ENCODE measurements at regions not wholly inside any gene's neighbourhood (a gene's known extent, or its start where the extent isn't known, plus 50 kb on each side); places are given as distances from the start of the nearest gene placed in this dataset.
"Not testable (repeated sequence)": the region's sequence is repeated elsewhere in the genome, so short reads cannot be mapped to it uniquely, and the experiment has no call there.

DNA sequence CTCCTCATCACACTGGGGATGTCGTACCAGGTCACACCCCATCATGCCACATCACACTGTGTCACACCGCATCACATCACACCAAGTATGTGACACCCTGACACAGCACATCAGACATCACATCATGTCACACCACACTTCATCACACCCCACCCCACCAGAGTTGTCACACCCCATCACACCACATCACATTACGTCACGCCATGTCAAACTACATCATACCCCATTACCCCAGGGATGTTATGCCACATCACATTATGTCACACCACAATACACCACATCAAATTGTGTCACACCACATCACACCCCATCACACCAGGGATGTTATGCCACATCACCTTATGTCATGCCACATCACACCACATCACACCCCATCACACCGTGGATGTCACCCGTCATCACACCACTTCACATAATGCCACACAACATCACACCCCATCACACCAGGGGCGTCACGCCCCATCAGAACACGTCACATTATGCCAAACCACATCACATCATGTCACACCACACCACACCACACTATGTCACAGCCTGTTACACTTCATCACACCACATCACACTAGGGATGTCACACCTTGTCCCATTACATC is 133.6 kb downstream of the TMEM121 start:
- Histone ChIP-seq H3K4me3 (ENCODE audit: insufficient read length, low read depth) (no peak overlapping the region), H3K36me3 (ENCODE audit: insufficient read depth, insufficient read length, low read length) (no peaks in the 10 kb centered on the region), H3K27me3 (ENCODE audit: insufficient read depth, insufficient read length) (no peaks in the 10 kb centered on the region), H3K9ac (ENCODE audit: insufficient read length, low read depth) (no peak overlapping the region), H3K4me1 (ENCODE audit: insufficient read depth, insufficient read length) (no peaks in the 10 kb centered on the region), H3K9me3 (ENCODE audit: insufficient read depth, low read length) (peaks cover 13% of the 10 kb centered on the region; the same call in 1 of the 2 replicates)
- no peak for DNase-seq (ENCODE audit: low read depth, low spot score)
- TF ChIP-seq ZNF274 (IDR thresholded peaks at IDR 0.05; ENCODE audit: low read depth, low read length) (no peak), YY1 (IDR thresholded peaks at IDR 0.05; ENCODE audit: insufficient read depth, insufficient read length) (no peak), SUZ12 (IDR thresholded peaks at IDR 0.05; ENCODE audit: extremely low read depth, insufficient read depth, insufficient read length) (no peak)

DNA sequence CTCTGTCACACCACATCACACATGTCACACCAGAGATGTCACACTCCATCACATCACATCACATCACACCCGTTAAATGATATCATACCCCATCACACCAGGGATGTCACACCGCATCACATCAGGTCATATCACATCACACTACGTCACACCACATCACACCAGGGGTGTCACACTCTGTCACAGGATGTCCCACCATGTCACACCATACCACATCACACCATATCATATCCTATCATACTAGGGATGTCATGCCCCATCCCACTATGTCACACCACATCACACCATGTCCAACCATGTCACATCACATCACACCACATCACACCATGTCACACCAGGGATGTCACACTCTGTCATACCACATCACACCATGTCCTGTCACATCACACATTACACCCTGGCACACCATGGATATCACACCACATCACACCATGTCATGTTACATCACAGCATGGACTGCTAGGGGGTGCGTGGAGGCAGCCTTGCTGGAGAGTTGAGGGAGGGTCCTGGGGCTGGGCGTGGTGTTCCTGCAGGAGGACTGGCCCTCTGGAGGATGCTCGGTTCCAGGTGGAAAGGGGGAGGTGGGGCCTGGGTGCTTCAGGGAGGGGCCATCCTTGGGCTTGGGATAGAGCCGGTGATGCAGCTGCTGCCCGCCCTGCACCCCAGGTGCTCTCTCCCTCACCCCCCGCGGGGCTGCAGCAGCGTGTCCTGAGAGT is 134.6 kb downstream of the TMEM121 start:
- no peak overlapping the region for H3K9ac ChIP-seq (ENCODE audit: insufficient read length, low read depth)
- no peaks in the 10 kb centered on the region for H3K4me1 ChIP-seq (ENCODE audit: insufficient read depth, insufficient read length)
- no peaks in the 10 kb centered on the region for H3K27me3 ChIP-seq (ENCODE audit: insufficient read depth, insufficient read length)
- peaks cover 13% of the 10 kb centered on the region; the same call in 1 of the 2 replicates for H3K9me3 ChIP-seq (ENCODE audit: insufficient read depth, low read length)
- TF ChIP-seq YY1 (IDR thresholded peaks at IDR 0.05; ENCODE audit: insufficient read depth, insufficient read length) (no peak), SUZ12 (IDR thresholded peaks at IDR 0.05; ENCODE audit: extremely low read depth, insufficient read depth, insufficient read length) (no peak)
- H3K36me3 ChIP-seq (ENCODE audit: insufficient read depth, insufficient read length, low read length): no peaks in the 10 kb centered on the region
- H3K4me3 ChIP-seq (ENCODE audit: insufficient read length, low read depth): no peak overlapping the region
- no peak for DNase-seq (ENCODE audit: low read depth, low spot score)

DNA sequence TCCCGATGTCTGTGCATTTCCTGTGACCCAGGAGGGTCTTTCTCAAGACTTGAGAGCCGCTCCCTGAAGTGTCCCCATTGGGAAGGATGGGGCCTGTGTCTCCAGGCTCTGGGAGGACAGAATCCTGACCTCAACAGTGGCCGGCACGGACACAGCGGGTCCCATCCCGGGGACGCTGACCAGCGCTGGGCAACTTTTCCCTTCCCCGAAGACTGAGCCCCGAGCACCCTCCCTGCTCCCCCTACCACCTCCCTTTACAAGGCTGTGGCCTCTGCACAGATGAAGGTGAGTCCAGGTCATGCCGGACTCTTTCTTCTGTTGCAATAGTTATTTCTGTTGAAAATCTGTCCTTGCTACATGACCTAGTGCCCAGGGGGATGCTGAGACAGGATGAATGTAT is 135.7 kb downstream of the TMEM121 start:
- H3K9me3 ChIP-seq (ENCODE audit: insufficient read depth, low read length): peaks cover 13% of the 10 kb centered on the region; the same call in 1 of the 2 replicates
- not testable (repeated sequence) for H3K4me1 ChIP-seq (ENCODE audit: insufficient read depth, insufficient read length); H3K4me3 ChIP-seq (ENCODE audit: insufficient read length, low read depth); H3K9ac ChIP-seq (ENCODE audit: insufficient read length, low read depth); DNase-seq (ENCODE audit: low read depth, low spot score); H3K36me3 ChIP-seq (ENCODE audit: insufficient read depth, insufficient read length, low read length); H3K27me3 ChIP-seq (ENCODE audit: insufficient read depth, insufficient read length)

DNA sequence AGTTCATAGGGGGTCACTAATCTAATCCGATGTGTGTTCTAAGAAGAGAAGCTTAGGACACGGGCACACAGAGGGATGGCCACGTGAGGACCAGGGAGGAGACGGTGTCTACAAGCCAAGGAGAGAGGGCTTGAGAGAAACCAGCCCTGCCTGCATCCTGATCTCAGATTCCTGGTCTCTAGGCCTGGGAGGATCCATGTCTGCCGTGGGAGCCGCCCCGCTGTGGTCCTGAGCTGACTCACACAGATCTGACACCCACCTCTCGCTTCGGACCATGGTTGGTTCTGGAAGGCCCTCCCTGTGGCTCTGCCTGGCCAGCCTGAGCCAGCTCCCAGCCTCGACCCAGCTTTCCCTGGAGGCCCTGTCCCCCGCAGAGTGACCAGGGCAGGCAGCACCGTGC is 136.2 kb downstream of the TMEM121 start:
- not testable (repeated sequence) for H3K27me3 ChIP-seq (ENCODE audit: insufficient read depth, insufficient read length); DNase-seq (ENCODE audit: low read depth, low spot score); H3K4me3 ChIP-seq (ENCODE audit: insufficient read length, low read depth); H3K36me3 ChIP-seq (ENCODE audit: insufficient read depth, insufficient read length, low read length); H3K9ac ChIP-seq (ENCODE audit: insufficient read length, low read depth); H3K4me1 ChIP-seq (ENCODE audit: insufficient read depth, insufficient read length)
- peaks cover 13% of the 10 kb centered on the region; the same call in 1 of the 2 replicates for H3K9me3 ChIP-seq (ENCODE audit: insufficient read depth, low read length)

DNA sequence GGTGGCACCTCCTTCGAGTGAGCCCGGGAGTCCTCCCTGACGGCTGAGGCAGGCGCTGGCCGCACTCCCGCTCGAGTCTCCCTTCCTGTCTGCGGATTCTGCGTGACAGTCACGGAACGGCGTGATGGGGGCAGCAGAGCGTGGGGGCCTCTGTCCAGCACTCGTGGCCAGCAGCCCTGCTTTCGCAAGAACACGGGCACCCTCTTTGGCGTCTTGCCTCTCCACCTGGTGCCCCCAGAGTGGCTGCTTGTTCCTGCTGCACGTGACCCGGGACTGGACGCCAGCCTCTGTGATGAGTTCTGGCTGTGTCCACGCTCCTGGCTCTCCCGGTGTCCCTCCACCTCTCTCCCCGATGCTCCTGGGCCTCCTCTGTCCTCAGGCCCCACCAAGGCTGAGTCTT is 136.9 kb downstream of the TMEM121 start:
- H3K9ac ChIP-seq (ENCODE audit: insufficient read length, low read depth); H3K9me3 ChIP-seq (ENCODE audit: insufficient read depth, low read length): not testable (repeated sequence)

DNA sequence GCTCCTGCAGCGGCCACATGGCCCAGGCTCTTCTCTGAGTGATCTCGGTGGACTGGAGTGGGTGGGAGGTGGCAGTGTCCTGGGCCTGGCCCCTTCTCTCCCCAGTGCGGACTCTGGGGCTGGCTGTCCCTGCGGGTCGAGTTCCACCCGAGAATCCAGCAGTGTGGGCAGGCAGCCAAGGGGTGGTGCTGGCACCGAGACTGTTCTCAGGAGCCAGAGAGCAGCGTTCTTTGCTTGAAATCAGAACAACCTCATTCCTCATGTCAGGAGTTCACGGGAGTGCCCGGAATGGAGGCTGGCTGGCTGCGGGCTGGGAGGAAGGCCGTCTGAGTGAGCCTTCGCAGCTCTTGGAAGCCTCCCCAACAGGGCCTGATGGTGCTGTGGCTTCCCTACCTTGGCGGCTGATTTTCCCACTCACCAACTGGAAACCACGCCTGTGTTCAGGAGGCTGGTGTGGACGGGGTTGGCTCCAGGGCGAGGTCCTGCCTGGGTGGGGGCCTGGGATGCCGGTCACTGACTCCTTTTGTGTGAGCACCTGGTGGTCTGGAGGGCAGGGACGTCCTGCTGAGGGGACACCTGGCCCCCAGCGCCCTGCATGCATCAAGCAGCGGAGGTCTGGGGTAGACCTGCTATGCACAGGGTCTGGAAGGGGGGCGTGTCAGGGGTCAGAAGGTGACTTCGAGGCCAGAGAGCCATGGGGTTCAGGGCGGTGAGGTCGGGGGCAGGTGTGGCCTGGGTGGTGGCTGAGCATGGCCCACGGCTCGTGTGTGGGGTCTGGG is 137.6 kb downstream of the TMEM121 start:
- not testable (repeated sequence) for H3K36me3 ChIP-seq (ENCODE audit: insufficient read depth, insufficient read length, low read length); H3K9me3 ChIP-seq (ENCODE audit: insufficient read depth, low read length); H3K9ac ChIP-seq (ENCODE audit: insufficient read length, low read depth); H3K27me3 ChIP-seq (ENCODE audit: insufficient read depth, insufficient read length); H3K4me3 ChIP-seq (ENCODE audit: insufficient read length, low read depth); DNase-seq (ENCODE audit: low read depth, low spot score); H3K4me1 ChIP-seq (ENCODE audit: insufficient read depth, insufficient read length)

More for the DNA sequence above, 136.9 kb downstream of the TMEM121 start:
- H3K4me3 ChIP-seq (ENCODE audit: insufficient read length, low read depth); DNase-seq (ENCODE audit: low read depth, low spot score); H3K27me3 ChIP-seq (ENCODE audit: insufficient read depth, insufficient read length); H3K4me1 ChIP-seq (ENCODE audit: insufficient read depth, insufficient read length); H3K36me3 ChIP-seq (ENCODE audit: insufficient read depth, insufficient read length, low read length): not testable (repeated sequence)

DNA sequence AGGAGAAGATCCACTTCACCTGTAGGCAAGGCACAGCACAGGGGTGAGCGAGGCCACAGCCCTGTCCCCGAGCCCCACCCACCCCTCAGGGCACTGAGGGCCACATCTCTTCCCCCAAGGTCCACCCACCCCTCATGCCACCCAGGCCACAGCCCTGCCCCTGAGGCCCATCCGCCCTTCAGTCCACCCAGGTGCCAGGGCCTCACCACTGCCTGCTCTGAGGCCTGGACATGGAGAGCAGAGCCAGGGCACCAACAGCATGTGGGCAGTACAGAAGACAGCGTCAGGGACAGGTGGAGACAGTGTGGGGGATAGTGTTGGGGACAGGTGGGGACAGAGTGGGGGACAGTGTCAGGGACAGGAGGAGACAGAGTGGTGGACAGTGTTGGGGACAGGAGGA is 138.3 kb downstream of the TMEM121 start:
- H3K27me3 ChIP-seq (ENCODE audit: insufficient read depth, insufficient read length): no peaks in the 10 kb centered on the region
- H3K36me3 ChIP-seq (ENCODE audit: insufficient read depth, insufficient read length, low read length): no peaks in the 10 kb centered on the region
- no peak overlapping the region for H3K4me3 ChIP-seq (ENCODE audit: insufficient read length, low read depth)
- no peaks in the 10 kb centered on the region for H3K9me3 ChIP-seq (ENCODE audit: insufficient read depth, low read length)
- no peak overlapping the region for H3K9ac ChIP-seq (ENCODE audit: insufficient read length, low read depth)
- DNase-seq (ENCODE audit: low read depth, low spot score): no peak
- no peaks in the 10 kb centered on the region for H3K4me1 ChIP-seq (ENCODE audit: insufficient read depth, insufficient read length)
- TF ChIP-seq SUZ12 (IDR thresholded peaks at IDR 0.05; ENCODE audit: extremely low read depth, insufficient read depth, insufficient read length): no peak
- no peak for TF ChIP-seq YY1 (IDR thresholded peaks at IDR 0.05; ENCODE audit: insufficient read depth, insufficient read length)
- TF ChIP-seq ZNF274 (IDR thresholded peaks at IDR 0.05; ENCODE audit: low read depth, low read length): no peak

Measured in NT2/D1 (cell line).